Vagina (tissue), 2 donors: ENCODE measurements at regions not wholly inside any gene's neighbourhood (a gene's known extent, or its start where the extent isn't known, plus 50 kb on each side); places are given as distances from the start of the nearest gene placed in this dataset.

ENCODE experiments used
- POLR2A ChIP-seq, 2 donors: fragments of 450-650 bp; IDR thresholded peaks; one replicate each; pipeline ENCODE4 v1.6.1; 2017; ENCODE audit warnings: antibody characterized with exemption in 2 of 2, mild to moderate bottlenecking in 2 of 2, moderate library complexity in 2 of 2
- POLR2AphosphoS5 ChIP-seq, 2 donors: sonication (generic); formaldehyde crosslinking; IDR thresholded peaks; one replicate each; pipeline ENCODE4 v1.9.0; 2017; ENCODE audit warnings: antibody characterized with exemption in 2 of 2, mild to moderate bottlenecking in 2 of 2, low read depth in 1 of 2; ENCODE audit not compliant: insufficient read depth in 1 of 2
- TF ChIP-seq, protein P1 (sequence below), 3 experiments: fragments of 450-650 bp in 2 of 3; fragments of 200-600 bp in 1 of 3; sonication (generic) in 1 of 3; IDR thresholded peaks; one replicate each; pipeline ENCODE4 v1.5.1; 2017 to 2019; ENCODE audit warnings: antibody characterized with exemption in 3 of 3, mild to moderate bottlenecking in 2 of 3, moderate library complexity in 2 of 3

GRCh38 chrX:64698317-64698716, 277.9 kb downstream of the ZC4H2 start:
- TF ChIP-seq, protein P1, sequence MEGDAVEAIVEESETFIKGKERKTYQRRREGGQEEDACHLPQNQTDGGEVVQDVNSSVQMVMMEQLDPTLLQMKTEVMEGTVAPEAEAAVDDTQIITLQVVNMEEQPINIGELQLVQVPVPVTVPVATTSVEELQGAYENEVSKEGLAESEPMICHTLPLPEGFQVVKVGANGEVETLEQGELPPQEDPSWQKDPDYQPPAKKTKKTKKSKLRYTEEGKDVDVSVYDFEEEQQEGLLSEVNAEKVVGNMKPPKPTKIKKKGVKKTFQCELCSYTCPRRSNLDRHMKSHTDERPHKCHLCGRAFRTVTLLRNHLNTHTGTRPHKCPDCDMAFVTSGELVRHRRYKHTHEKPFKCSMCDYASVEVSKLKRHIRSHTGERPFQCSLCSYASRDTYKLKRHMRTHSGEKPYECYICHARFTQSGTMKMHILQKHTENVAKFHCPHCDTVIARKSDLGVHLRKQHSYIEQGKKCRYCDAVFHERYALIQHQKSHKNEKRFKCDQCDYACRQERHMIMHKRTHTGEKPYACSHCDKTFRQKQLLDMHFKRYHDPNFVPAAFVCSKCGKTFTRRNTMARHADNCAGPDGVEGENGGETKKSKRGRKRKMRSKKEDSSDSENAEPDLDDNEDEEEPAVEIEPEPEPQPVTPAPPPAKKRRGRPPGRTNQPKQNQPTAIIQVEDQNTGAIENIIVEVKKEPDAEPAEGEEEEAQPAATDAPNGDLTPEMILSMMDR (IDR thresholded peaks at IDR 0.05): no peak
- no peak for TF ChIP-seq POLR2AphosphoS5 (IDR thresholded peaks at IDR 0.05; ENCODE audit: insufficient read depth in 1 of 2, low read depth in 1 of 2)
- no peak for TF ChIP-seq POLR2A (IDR thresholded peaks at IDR 0.05)
